Astrocyte (in vitro differentiated cells and primary cell): ENCODE measurements at regions not wholly inside any gene's neighbourhood (a gene's known extent, or its start where the extent isn't known, plus 50 kb on each side); places are given as distances from the start of the nearest gene placed in this dataset.

Experiments used
- CTCF ChIP-seq: IDR thresholded peaks from 2 replicates; pipeline ENCODE4 v1.5.1; 2011; ENCODE audit warnings: low read depth, mild to moderate bottlenecking, inconsistent platforms, low read length, moderate library complexity; ENCODE audit not compliant: insufficient read depth
- EZH2 ChIP-seq: IDR thresholded peaks from 2 replicates; pipeline ENCODE4 v1.6.1; 2012; ENCODE audit warnings: mild to moderate bottlenecking, low read length, inconsistent platforms; ENCODE audit not compliant: insufficient read depth

GRCh38 chr14:39716987-39717570 lies 284.8 kb upstream of the FBXO33 start:
- no peak for TF ChIP-seq CTCF
- no peak for TF ChIP-seq EZH2
